ENCODE measurements at regions not wholly inside any gene's neighbourhood (a gene's known extent, or its start where the extent isn't known, plus 50 kb on each side); places are given as distances from the start of the nearest gene placed in this dataset.

DNA sequence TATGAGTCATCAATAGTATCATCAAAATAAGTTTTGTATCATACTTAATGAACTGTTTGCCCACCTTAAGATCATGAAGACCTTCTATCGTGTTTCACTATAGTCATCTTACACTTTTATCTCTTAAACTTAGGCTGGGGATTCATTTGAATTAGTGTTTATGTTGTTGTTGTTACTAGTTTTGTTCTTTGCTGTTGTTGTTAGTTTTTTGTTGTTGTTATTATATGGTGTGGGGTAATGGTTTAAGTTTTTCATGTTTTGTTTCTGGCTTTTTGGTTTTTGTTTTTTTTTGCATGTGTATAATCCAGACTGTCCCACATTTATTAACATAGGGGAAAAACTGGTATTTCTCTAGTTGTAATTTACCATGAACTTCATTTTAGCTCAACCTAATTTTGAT is 965.1 kb upstream of the MIR17HG start:
- no peak for DNase-seq
- intact Hi-C loops (cut with DNase I), result no loop called here
- Histone ChIP-seq H3K4me3 (no peak overlapping the region), H3K4me1 (no peaks in the 10 kb centered on the region), H3K27ac (no peak overlapping the region), H3K9me3 (no peaks in the 10 kb centered on the region), H3K36me3 (no peaks in the 10 kb centered on the region), H3K27me3 (no peaks in the 10 kb centered on the region)
- no peak for TF ChIP-seq POLR2A (IDR thresholded peaks at IDR 0.05)
- TF ChIP-seq, protein P1, sequence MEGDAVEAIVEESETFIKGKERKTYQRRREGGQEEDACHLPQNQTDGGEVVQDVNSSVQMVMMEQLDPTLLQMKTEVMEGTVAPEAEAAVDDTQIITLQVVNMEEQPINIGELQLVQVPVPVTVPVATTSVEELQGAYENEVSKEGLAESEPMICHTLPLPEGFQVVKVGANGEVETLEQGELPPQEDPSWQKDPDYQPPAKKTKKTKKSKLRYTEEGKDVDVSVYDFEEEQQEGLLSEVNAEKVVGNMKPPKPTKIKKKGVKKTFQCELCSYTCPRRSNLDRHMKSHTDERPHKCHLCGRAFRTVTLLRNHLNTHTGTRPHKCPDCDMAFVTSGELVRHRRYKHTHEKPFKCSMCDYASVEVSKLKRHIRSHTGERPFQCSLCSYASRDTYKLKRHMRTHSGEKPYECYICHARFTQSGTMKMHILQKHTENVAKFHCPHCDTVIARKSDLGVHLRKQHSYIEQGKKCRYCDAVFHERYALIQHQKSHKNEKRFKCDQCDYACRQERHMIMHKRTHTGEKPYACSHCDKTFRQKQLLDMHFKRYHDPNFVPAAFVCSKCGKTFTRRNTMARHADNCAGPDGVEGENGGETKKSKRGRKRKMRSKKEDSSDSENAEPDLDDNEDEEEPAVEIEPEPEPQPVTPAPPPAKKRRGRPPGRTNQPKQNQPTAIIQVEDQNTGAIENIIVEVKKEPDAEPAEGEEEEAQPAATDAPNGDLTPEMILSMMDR (IDR thresholded peaks at IDR 0.05), result no peak
- 44% methylated on average over 1 of the region's 1 CpG for WGBS (ENCODE audit: insufficient coverage, low coverage, low lambda C conversion rate, missing lambda C conversion rate)
- ATAC-seq, result no peak

DNA sequence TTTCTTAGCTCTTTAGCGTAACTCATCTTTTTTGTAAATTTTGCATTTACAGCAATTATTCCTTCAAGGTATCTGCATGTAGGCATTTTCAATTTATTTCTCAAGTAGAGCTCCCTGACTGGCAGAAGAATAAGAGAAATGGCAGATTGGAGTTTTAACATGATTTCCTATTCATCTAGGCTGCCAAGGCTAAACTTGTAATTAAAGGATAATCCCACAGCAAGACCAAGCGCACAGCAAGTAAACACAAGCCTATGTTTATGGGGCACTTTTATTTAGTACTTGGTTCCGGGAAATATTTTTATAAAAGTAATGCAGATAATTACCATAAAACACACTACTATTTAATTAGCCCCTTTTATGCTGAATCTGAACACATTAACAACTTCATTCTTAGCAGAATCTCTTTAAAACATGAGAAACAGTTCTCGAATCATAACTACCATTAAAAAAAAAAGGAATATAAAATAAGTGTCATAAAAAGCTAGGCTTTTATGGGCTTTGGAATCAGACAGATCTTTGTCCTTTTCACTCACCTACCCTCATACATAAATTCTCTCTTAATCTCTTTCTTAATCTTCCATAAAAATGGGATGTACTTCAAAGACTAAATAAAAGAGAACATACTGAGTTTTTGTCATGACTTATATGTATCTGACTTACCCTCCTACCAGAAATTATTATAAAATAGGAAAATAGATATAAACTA is 961.6 kb upstream of the MIR17HG start:
- no peak for TF ChIP-seq POLR2A (IDR thresholded peaks at IDR 0.05)
- TF ChIP-seq, protein P1 (IDR thresholded peaks at IDR 0.05), result no peak

DNA sequence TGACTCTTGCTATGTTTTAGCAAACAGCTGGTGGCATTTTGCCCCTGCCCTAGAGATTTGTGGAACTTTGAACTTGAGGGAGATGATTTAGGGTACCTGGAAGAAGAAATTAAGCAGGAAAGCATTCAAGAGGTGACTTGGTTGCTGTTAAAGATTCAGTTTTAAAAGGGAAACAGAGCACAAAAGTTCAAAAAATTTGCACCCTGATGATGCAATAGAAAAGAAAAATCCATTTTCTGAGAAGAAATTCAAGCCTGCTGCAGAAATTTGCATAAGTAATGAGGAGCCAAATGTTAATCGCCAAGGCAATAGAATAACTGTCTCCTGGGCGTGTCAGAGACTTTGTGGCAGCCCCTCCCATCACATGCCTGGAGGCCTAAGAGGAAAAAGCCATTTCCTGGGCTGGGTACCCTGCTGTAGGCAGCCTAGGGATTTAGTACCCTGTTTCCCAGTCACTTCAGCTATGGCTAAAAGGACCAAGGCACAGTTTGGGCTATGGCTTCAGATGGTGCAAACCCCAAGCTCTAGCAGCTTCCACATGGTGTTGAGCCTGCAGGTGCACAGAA is 958.5 kb upstream of the MIR17HG start:
- WGBS (ENCODE audit: insufficient coverage, low coverage, low lambda C conversion rate, missing lambda C conversion rate), result 67% methylated on average over 2 of the region's 2 CpGs
- TF ChIP-seq POLR2A (IDR thresholded peaks at IDR 0.05), result no peak
- TF ChIP-seq, protein P1 (IDR thresholded peaks at IDR 0.05), result no peak
- H3K27me3 ChIP-seq, result no peaks in the 10 kb centered on the region
- peaks cover 0 to 4% (median 0%) of the 10 kb centered on the region in 4 donors for H3K9me3 ChIP-seq
- no peak overlapping the region for H3K27ac ChIP-seq
- H3K36me3 ChIP-seq, result no peaks in the 10 kb centered on the region
- ATAC-seq (no peak), DNase-seq (no peak)
- no peak overlapping the region for H3K4me3 ChIP-seq
- intact Hi-C loops (cut with DNase I), result no loop called here
- no peaks in the 10 kb centered on the region for H3K4me1 ChIP-seq

More for the DNA sequence above, 961.6 kb upstream of the MIR17HG start:
- DNase-seq, result no peak
- WGBS (ENCODE audit: insufficient coverage, low coverage, low lambda C conversion rate, missing lambda C conversion rate), result 70% methylated on average over 4 of the region's 4 CpGs
- Histone ChIP-seq H3K36me3 (no peaks in the 10 kb centered on the region), H3K4me3 (no peak overlapping the region), H3K27ac (no peak overlapping the region), H3K4me1 (no peaks in the 10 kb centered on the region), H3K27me3 (no peaks in the 10 kb centered on the region), H3K9me3 (peaks cover 0 to 1% (median 0%) of the 10 kb centered on the region in 4 donors)
- intact Hi-C loops (cut with DNase I), result no loop called here
- ATAC-seq, result no peak

- WGBS (ENCODE audit: insufficient coverage, low coverage, low lambda C conversion rate, missing lambda C conversion rate), result 66% methylated on average over 2 of the region's 2 CpGs
- no peak overlapping the region for H3K27ac ChIP-seq
- H3K9me3 ChIP-seq, result peaks cover 0 to 4% (median 0%) of the 10 kb centered on the region in 4 donors
- intact Hi-C loops (cut with DNase I), result no loop called here
- no peak overlapping the region for H3K4me3 ChIP-seq
- H3K27me3 ChIP-seq, result no peaks in the 10 kb centered on the region
- no peaks in the 10 kb centered on the region for H3K4me1 ChIP-seq
- no peaks in the 10 kb centered on the region for H3K36me3 ChIP-seq
- DNase-seq (no peak), ATAC-seq (no peak)
- no peak for TF ChIP-seq POLR2A (IDR thresholded peaks at IDR 0.05)
- TF ChIP-seq, protein P1 (IDR thresholded peaks at IDR 0.05), result no peak
Observed at GRCh38 chr13:90389537-90389936, 958.0 kb upstream of the MIR17HG start.
